Body of pancreas (tissue), 4 donors: ENCODE measurements at regions not wholly inside any gene's neighbourhood (a gene's known extent, or its start where the extent isn't known, plus 50 kb on each side); places are given as distances from the start of the nearest gene placed in this dataset.
"Not testable (repeated sequence)": the region's sequence is repeated elsewhere in the genome, so short reads cannot be mapped to it uniquely, and the experiment has no call there.

ENCODE experiments used
- ATAC-seq: fragments of 150-250 bp; one replicate; pipeline ENCODE4 v1.9.1; 2016
- DNase-seq, 4 donors: peaks; one replicate each; pipeline ENCODE4 v3.0.0-alpha.2; 2019
- H3K27ac ChIP-seq, 4 donors: fragments of 200-600 bp; sonication (generic); 1 replicate in 3 of 4; 2 replicates in 1 of 4; pipeline versions ENCODE4 v1.5.1 to v1.6.1; 2016 to 2019; ENCODE audit warnings: mild to moderate bottlenecking in 1 of 4, mixed read lengths in 1 of 4, moderate library complexity in 1 of 4
- H3K27me3 ChIP-seq, 2 donors: fragments of 200-600 bp; sonication (generic); one replicate each; pipeline ENCODE4 v1.6.0; 2016; ENCODE audit warnings: mild to moderate bottlenecking in 1 of 2
- H3K36me3 ChIP-seq, 2 donors: fragments of 200-600 bp; sonication (generic); replicated peaks in 1 of 2; 2 replicates each; pipeline ENCODE4 v1.5.1; 2016; ENCODE audit warnings: low read depth in 2 of 2; ENCODE audit not compliant: insufficient read depth in 1 of 2
- H3K4me1 ChIP-seq: fragments of 200-600 bp; sonication (generic); one replicate; pipeline ENCODE4 v1.6.0; 2016
- H3K4me3 ChIP-seq, 2 donors: fragments of 200-600 bp; sonication (generic); 1 replicate in 1 of 2; 2 replicates in 1 of 2; pipeline ENCODE4 v1.5.1; 2016 to 2019
- H3K9me3 ChIP-seq, 3 donors: fragments of 200-600 bp; sonication (generic); 1 replicate in 2 of 3; 2 replicates in 1 of 3; pipeline ENCODE4 v1.5.1; 2016
- CTCF ChIP-seq, 7 experiments: fragments of 450-650 bp in 4 of 7; fragments of 200-600 bp in 3 of 7; sonication (generic) in 3 of 7; IDR thresholded peaks; one replicate each; pipeline ENCODE4 v1.5.1; 2016 to 2019; ENCODE audit warnings: antibody characterized with exemption in 7 of 7
- POLR2A ChIP-seq, 3 donors: fragments of 450-650 bp; IDR thresholded peaks; one replicate each; pipeline ENCODE4 v1.6.1; 2016; ENCODE audit warnings: antibody characterized with exemption in 3 of 3, mild to moderate bottlenecking in 2 of 3
- WGBS, 2 donors: methylation state at CpG; one replicate each; pipeline ENCODE4 v1.1.5; 2017; 5-methylcytosine and 5-hydroxymethylcytosine counted together
- intact Hi-C: fragments of 100-400 bp; cut with DNase I; formaldehyde crosslinking; loops from one replicate; pipeline ENCODE4 v1.15.1; 2023

GRCh38 chr12:95386051-95386450 is 87.9 kb upstream of the METAP2 start:
- Histone ChIP-seq H3K27ac (no peak overlapping the region), H3K9me3 (no peaks in the 10 kb centered on the region), H3K27me3 (no peaks in the 10 kb centered on the region), H3K4me3 (no peak overlapping the region), H3K36me3 (no peaks in the 10 kb centered on the region), H3K4me1 (no peaks in the 10 kb centered on the region)
- no peak for ATAC-seq
- no peak for DNase-seq
- intact Hi-C loops: no loop called here
- TF ChIP-seq CTCF (IDR thresholded peaks at IDR 0.05): no peak
- TF ChIP-seq POLR2A (IDR thresholded peaks at IDR 0.05): no peak
- 53 to 60% methylated on average over 1 of the region's 1 CpG for WGBS, 2 donors

- H3K36me3 ChIP-seq, intact Hi-C loops, ATAC-seq, H3K9me3 ChIP-seq, H3K4me1 ChIP-seq, H3K4me3 ChIP-seq, H3K27ac ChIP-seq, H3K27me3 ChIP-seq, DNase-seq: not testable (repeated sequence)
- 83 to 87% methylated on average over 10 of the region's 10 CpGs for WGBS, 2 donors
These were observed 85.7 kb upstream of the METAP2 start for GRCh38 chr12:95388260-95388659.

- DNase-seq (no peak), ATAC-seq (no peak)
- no peaks in the 10 kb centered on the region for H3K4me1 ChIP-seq
- no peak for TF ChIP-seq POLR2A (IDR thresholded peaks at IDR 0.05)
- TF ChIP-seq CTCF (IDR thresholded peaks at IDR 0.05): no peak
- 40 to 69% methylated on average over 1 of the region's 1 CpG for WGBS, 2 donors
- intact Hi-C loops: no loop called here
- H3K27ac ChIP-seq: no peak overlapping the region
- no peak overlapping the region for H3K4me3 ChIP-seq
- no peaks in the 10 kb centered on the region for H3K9me3 ChIP-seq
- H3K27me3 ChIP-seq: no peaks in the 10 kb centered on the region
- H3K36me3 ChIP-seq: no peaks in the 10 kb centered on the region
These were observed 83.8 kb upstream of the METAP2 start for GRCh38 chr12:95390192-95390591.

GRCh38 chr12:95390932-95391331 is 83.0 kb upstream of the METAP2 start:
- no peaks in the 10 kb centered on the region for H3K27me3 ChIP-seq
- H3K27ac ChIP-seq: no peak overlapping the region
- no peak for DNase-seq
- intact Hi-C loops: no loop called here
- H3K9me3 ChIP-seq: no peaks in the 10 kb centered on the region
- TF ChIP-seq POLR2A (IDR thresholded peaks at IDR 0.05) (no peak), CTCF (IDR thresholded peaks at IDR 0.05) (no peak)
- no peaks in the 10 kb centered on the region for H3K36me3 ChIP-seq
- ATAC-seq: no peak
- H3K4me3 ChIP-seq: no peak overlapping the region
- no peaks in the 10 kb centered on the region for H3K4me1 ChIP-seq
- WGBS, 2 donors: 71 to 74% methylated on average over 3 of the region's 3 CpGs

GRCh38 chr12:95393191-95393790 is 80.7 kb upstream of the METAP2 start:
- TF ChIP-seq CTCF (IDR thresholded peaks at IDR 0.05) (no peak), POLR2A (IDR thresholded peaks at IDR 0.05) (no peak)
- Histone ChIP-seq H3K36me3 (no peaks in the 10 kb centered on the region), H3K27ac (no peak overlapping the region), H3K4me3 (no peak overlapping the region), H3K4me1 (no peaks in the 10 kb centered on the region), H3K27me3 (no peaks in the 10 kb centered on the region), H3K9me3 (no peaks in the 10 kb centered on the region)
- DNase-seq: no peak
- 79 to 86% methylated on average over 3 of the region's 3 CpGs for WGBS, 2 donors
- intact Hi-C loops: no loop called here
- ATAC-seq: no peak
